ENCODE measurements at regions not wholly inside any gene's neighbourhood (a gene's known extent, or its start where the extent isn't known, plus 50 kb on each side); places are given as distances from the start of the nearest gene placed in this dataset.

- TF ChIP-seq CTCF (IDR thresholded peaks at IDR 0.05; ENCODE audit: poor library complexity, severe bottlenecking) (no peak), POLR2AphosphoS5 (IDR thresholded peaks at IDR 0.05) (peak; percentile 63), EP300 (conservative IDR thresholded peaks at IDR 0.05; ENCODE audit: poor library complexity, severe bottlenecking) (peak; percentile 55), REST (IDR thresholded peaks at IDR 0.05; ENCODE audit: borderline replicate concordance) (no peak), MXI1 (conservative IDR thresholded peaks at IDR 0.05; ENCODE audit: poor library complexity, severe bottlenecking) (no peak), RAD21 (conservative IDR thresholded peaks at IDR 0.05) (no peak), EZH2 (IDR thresholded peaks at IDR 0.05; ENCODE audit: borderline replicate concordance, insufficient read depth, low read length, poor library complexity, severe bottlenecking) (no peak), TAF1 (IDR thresholded peaks at IDR 0.05; ENCODE audit: low read depth) (no peak)
Measured at GRCh38 chr3:1998739-1999138, 99.9 kb upstream of the CNTN4 start.
